SK-N-SH (cell line): ENCODE measurements at regions not wholly inside any gene's neighbourhood (a gene's known extent, or its start where the extent isn't known, plus 50 kb on each side); places are given as distances from the start of the nearest gene placed in this dataset.

Source experiments
- EZH2phosphoT487 ChIP-seq: fragments of 200-600 bp; sonication (generic); IDR thresholded peaks from 2 replicates; pipeline ENCODE4 v1.6.1; 2017; ENCODE audit warnings: low read depth, mixed run types, mild to moderate bottlenecking, antibody characterized with exemption, moderate library complexity, borderline replicate concordance
- RAD21 ChIP-seq: IDR thresholded peaks from 2 replicates; pipeline ENCODE4 v1.6.1; 2012; ENCODE audit warnings: mild to moderate bottlenecking, low read length
- RXRA ChIP-seq: IDR thresholded peaks from 2 replicates; pipeline ENCODE4 v1.4.0; 2012; ENCODE audit warnings: low read depth, mild to moderate bottlenecking, borderline replicate concordance
- TF ChIP-seq, protein P1 (sequence below): fragments of 200-600 bp; sonication (generic); IDR thresholded peaks from 2 replicates; pipeline ENCODE4 v1.6.1; 2017; ENCODE audit warnings: antibody characterized with exemption, mild to moderate bottlenecking, moderate library complexity
- TF ChIP-seq, protein P2 (sequence below): IDR thresholded peaks from 2 replicates; pipeline ENCODE4 v1.4.0; 2012; ENCODE audit warnings: low read depth

DNA sequence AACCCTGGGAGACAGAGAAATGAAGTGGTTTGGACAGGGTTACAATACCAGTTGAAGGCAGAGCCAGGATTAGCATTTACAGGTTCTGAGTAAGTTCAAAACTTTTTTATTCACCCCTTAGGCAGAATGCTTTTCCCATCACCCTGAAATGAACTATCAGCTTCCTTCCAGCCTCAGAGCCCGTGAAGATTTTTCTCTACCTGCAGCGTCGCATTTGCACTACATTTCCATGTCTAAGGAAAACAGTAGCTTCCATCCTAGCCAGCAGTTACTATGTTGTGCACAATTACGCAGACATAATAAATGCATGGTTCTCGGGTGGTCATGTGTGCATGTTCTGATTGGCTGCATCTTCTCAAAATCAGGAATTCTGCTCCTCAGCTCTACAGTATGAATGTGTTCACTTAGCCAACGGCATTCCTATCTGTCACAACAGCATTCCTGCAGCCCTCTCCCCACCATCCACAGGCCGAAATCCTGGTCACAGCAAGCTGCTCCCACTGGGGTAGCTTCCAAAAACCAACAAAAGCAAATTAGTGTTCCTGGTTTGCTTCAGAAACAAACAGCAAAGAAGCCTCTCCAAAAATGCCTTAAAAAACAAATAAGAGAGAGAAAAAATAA lies 510.8 kb upstream of the SEMA6D start:
- TF ChIP-seq, protein P1, sequence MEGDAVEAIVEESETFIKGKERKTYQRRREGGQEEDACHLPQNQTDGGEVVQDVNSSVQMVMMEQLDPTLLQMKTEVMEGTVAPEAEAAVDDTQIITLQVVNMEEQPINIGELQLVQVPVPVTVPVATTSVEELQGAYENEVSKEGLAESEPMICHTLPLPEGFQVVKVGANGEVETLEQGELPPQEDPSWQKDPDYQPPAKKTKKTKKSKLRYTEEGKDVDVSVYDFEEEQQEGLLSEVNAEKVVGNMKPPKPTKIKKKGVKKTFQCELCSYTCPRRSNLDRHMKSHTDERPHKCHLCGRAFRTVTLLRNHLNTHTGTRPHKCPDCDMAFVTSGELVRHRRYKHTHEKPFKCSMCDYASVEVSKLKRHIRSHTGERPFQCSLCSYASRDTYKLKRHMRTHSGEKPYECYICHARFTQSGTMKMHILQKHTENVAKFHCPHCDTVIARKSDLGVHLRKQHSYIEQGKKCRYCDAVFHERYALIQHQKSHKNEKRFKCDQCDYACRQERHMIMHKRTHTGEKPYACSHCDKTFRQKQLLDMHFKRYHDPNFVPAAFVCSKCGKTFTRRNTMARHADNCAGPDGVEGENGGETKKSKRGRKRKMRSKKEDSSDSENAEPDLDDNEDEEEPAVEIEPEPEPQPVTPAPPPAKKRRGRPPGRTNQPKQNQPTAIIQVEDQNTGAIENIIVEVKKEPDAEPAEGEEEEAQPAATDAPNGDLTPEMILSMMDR, result no peak
- no peak for TF ChIP-seq RAD21
- no peak for TF ChIP-seq RXRA
- TF ChIP-seq, protein P2, sequence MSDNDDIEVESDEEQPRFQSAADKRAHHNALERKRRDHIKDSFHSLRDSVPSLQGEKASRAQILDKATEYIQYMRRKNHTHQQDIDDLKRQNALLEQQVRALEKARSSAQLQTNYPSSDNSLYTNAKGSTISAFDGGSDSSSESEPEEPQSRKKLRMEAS, result no peak
- no peak for TF ChIP-seq EZH2phosphoT487
